H1 (cell line): ENCODE measurements at regions not wholly inside any gene's neighbourhood (a gene's known extent, or its start where the extent isn't known, plus 50 kb on each side); places are given as distances from the start of the nearest gene placed in this dataset.

Experiments
- CTCF ChIA-PET: fragments of 300-600 bp; sonication (Branson Sonifier 250); formaldehyde crosslinking; loops from one replicate; lab custom pipeline; 2021; ENCODE audit not compliant: partially characterized antibody; lab: Charles Lee
- POLR2A ChIA-PET: fragments of 300-600 bp; sonication (Branson Sonifier 250); formaldehyde crosslinking; loops from one replicate; lab custom pipeline; 2021; ENCODE audit warnings: inconsistent platforms; ENCODE audit not compliant: partially characterized antibody; lab: Charles Lee
- DNase-seq, 2 experiments: peaks; one replicate each; pipeline versions ENCODE4 v3.0.0 to v3.0.0-alpha.2; 2010 to 2022; ENCODE audit warnings: low spot score in 2 of 2, low read depth in 1 of 2, mixed read lengths in 1 of 2
- FAIRE-seq: peaks from 2 replicates; lab custom pipeline; 2011; peaks lifted over from hg19 to GRCh38; lab: Jason Lieb, UNC
- H2AFZ ChIP-seq: 2 replicates; pipeline ENCODE4 v1.8.1; 2012; ENCODE audit warnings: low read length, inconsistent platforms
- H2AK5ac ChIP-seq: 2 replicates; pipeline ENCODE4 v1.6.1; 2013; ENCODE audit warnings: low read depth, low read length
- H2BK120ac ChIP-seq: replicated peaks from 2 replicates; pipeline ENCODE3; 2013; ENCODE audit warnings: low read depth, low read length, inconsistent platforms
- H2BK12ac ChIP-seq: 2 replicates; pipeline ENCODE4 v1.6.1; 2013; ENCODE audit warnings: low read depth, low read length
- H2BK15ac ChIP-seq: 2 replicates; pipeline ENCODE4 v1.6.1; 2013; ENCODE audit warnings: low read length
- H2BK20ac ChIP-seq: 2 replicates; pipeline ENCODE4 v1.6.1; 2013; ENCODE audit warnings: low read length
- H2BK5ac ChIP-seq: 2 replicates; pipeline ENCODE4 v1.6.1; 2013; ENCODE audit warnings: low read depth, low read length
- H3K14ac ChIP-seq: 2 replicates; pipeline ENCODE4 v1.6.1; 2013; ENCODE audit warnings: inconsistent platforms; ENCODE audit not compliant: insufficient read length
- H3K18ac ChIP-seq: 2 replicates; pipeline ENCODE4 v1.6.1; 2013; ENCODE audit warnings: low read length; ENCODE audit errors: extremely low read depth
- H3K23ac ChIP-seq: 2 replicates; pipeline ENCODE4 v1.6.1; 2013; ENCODE audit warnings: inconsistent platforms; ENCODE audit not compliant: insufficient read length
- H3K23me2 ChIP-seq: 2 replicates; pipeline ENCODE4 v1.6.1; 2013; ENCODE audit warnings: low read depth, low read length
- H3K27ac ChIP-seq: 2 replicates; pipeline ENCODE4 v1.6.1; 2011; ENCODE audit warnings: low read depth, low read length, inconsistent platforms
- H3K27me3 ChIP-seq, 4 experiments: replicated peaks in 1 of 4; 1 replicate in 1 of 4; 2 replicates in 3 of 4; pipeline versions ENCODE4 v1.6.1 to v1.8.1; 2011 to 2013; ENCODE audit warnings: low read length in 3 of 4, mild to moderate bottlenecking in 3 of 4, inconsistent platforms in 2 of 4, mixed read lengths in 2 of 4, moderate library complexity in 1 of 4; ENCODE audit not compliant: control insufficient read depth in 3 of 4, insufficient read depth in 3 of 4; ENCODE audit errors: extremely low read depth in 1 of 4
- H3K36me3 ChIP-seq, 4 experiments: 2 replicates each; pipeline versions ENCODE4 v1.6.1 to v1.8.1; 2011 to 2013; ENCODE audit warnings: mild to moderate bottlenecking in 4 of 4, low read length in 3 of 4, moderate library complexity in 2 of 4, control low read depth in 1 of 4, inconsistent platforms in 1 of 4; ENCODE audit not compliant: insufficient read depth in 4 of 4, control insufficient read depth in 2 of 4
- H3K4ac ChIP-seq: replicated peaks from 2 replicates; pipeline ENCODE3; 2013; ENCODE audit warnings: low read length, low read depth, mixed read lengths, inconsistent platforms; ENCODE audit not compliant: insufficient read length
- H3K4me1 ChIP-seq, 4 experiments: replicated peaks in 1 of 4; 1 replicate in 1 of 4; 2 replicates in 3 of 4; pipeline versions ENCODE4 v1.6.1 to v1.8.1; 2011 to 2013; ENCODE audit warnings: low read length in 3 of 4, inconsistent platforms in 2 of 4, mixed read lengths in 1 of 4; ENCODE audit not compliant: insufficient read depth in 4 of 4, control insufficient read depth in 3 of 4
- H3K4me2 ChIP-seq, 2 experiments: 2 replicates each; pipeline versions ENCODE4 v1.6.1 to v1.8.1; 2011 to 2013; ENCODE audit warnings: low read depth in 2 of 2, low read length in 2 of 2, control low read depth in 1 of 2, inconsistent platforms in 1 of 2, mild to moderate bottlenecking in 1 of 2; ENCODE audit not compliant: insufficient read depth in 1 of 2
- H3K4me3 ChIP-seq, 4 experiments: fragments of 200-600, 300-600 bp in 1 of 4; sonication (generic), shearing (Covaris generic), sonication (Bioruptor Twin) in 1 of 4; 2 replicates each; pipeline versions ENCODE4 v1.5.1 to v1.8.1; 2011 to 2016; ENCODE audit warnings: low read length in 4 of 4, low read depth in 3 of 4, control low read depth in 2 of 4, inconsistent platforms in 2 of 4, mild to moderate bottlenecking in 2 of 4, mixed read lengths in 1 of 4, moderate library complexity in 1 of 4; ENCODE audit not compliant: insufficient read depth in 2 of 4; ENCODE audit errors: extremely low read depth in 1 of 4
- H3K56ac ChIP-seq: replicated peaks from 2 replicates; pipeline ENCODE3; 2013; ENCODE audit warnings: low read depth, mild to moderate bottlenecking, mixed read lengths, low read length, inconsistent platforms; ENCODE audit not compliant: insufficient read length
- H3K79me1 ChIP-seq: 2 replicates; pipeline ENCODE4 v1.6.1; 2013; ENCODE audit warnings: low read depth, low read length, control low read depth
- H3K79me2 ChIP-seq, 2 experiments: 2 replicates each; pipeline versions ENCODE4 v1.6.1 to v1.8.1; 2012 to 2013; ENCODE audit warnings: low read length in 2 of 2, mild to moderate bottlenecking in 2 of 2, inconsistent platforms in 1 of 2; ENCODE audit not compliant: insufficient read depth in 2 of 2, control insufficient read depth in 1 of 2
- H3K9ac ChIP-seq, 4 experiments: replicated peaks in 1 of 4; 1 replicate in 1 of 4; 2 replicates in 3 of 4; pipeline versions ENCODE4 v1.6.1 to v1.8.1; 2011 to 2013; ENCODE audit warnings: low read depth in 3 of 4, low read length in 3 of 4, control low read depth in 2 of 4, mild to moderate bottlenecking in 2 of 4, moderate library complexity in 2 of 4, inconsistent platforms in 1 of 4; ENCODE audit errors: extremely low read depth in 1 of 4
- H3K9me3 ChIP-seq, 2 experiments: 2 replicates each; pipeline versions ENCODE4 v1.6.1 to v1.8.1; 2012 to 2013; ENCODE audit warnings: mild to moderate bottlenecking in 2 of 2, moderate library complexity in 2 of 2, control low read depth in 1 of 2, inconsistent platforms in 1 of 2, low read depth in 1 of 2, low read length in 1 of 2, mixed read lengths in 1 of 2; ENCODE audit not compliant: insufficient read depth in 2 of 2
- H4K20me1 ChIP-seq, 2 experiments: replicated peaks in 1 of 2; 2 replicates each; pipeline versions ENCODE3 to v1.8.1; 2011 to 2013; ENCODE audit warnings: inconsistent platforms in 2 of 2, low read length in 2 of 2, mild to moderate bottlenecking in 1 of 2; ENCODE audit not compliant: insufficient read depth in 2 of 2, control insufficient read depth in 1 of 2
- H4K5ac ChIP-seq: 2 replicates; pipeline ENCODE4 v1.6.1; 2013; ENCODE audit warnings: low read length, low read depth, mixed read lengths, inconsistent platforms; ENCODE audit not compliant: insufficient read length
- H4K8ac ChIP-seq: 2 replicates; pipeline ENCODE4 v1.8.0; 2013; ENCODE audit warnings: mild to moderate bottlenecking, moderate library complexity, low read length, inconsistent platforms; ENCODE audit not compliant: insufficient read depth; ENCODE audit errors: extremely low read depth
- H4K91ac ChIP-seq: replicated peaks from 2 replicates; pipeline ENCODE3; 2013; ENCODE audit warnings: low read length, mixed read lengths, inconsistent platforms; ENCODE audit not compliant: insufficient read length
- GABPA ChIP-seq: IDR thresholded peaks from 2 replicates; pipeline ENCODE4 v1.6.1; 2011; ENCODE audit warnings: mild to moderate bottlenecking, low read length, moderate library complexity, borderline replicate concordance; ENCODE audit not compliant: insufficient read depth
- KDM4A ChIP-seq: IDR thresholded peaks from one replicate; pipeline ENCODE4 v1.7.1; 2012; ENCODE audit warnings: low read depth, mild to moderate bottlenecking, moderate library complexity, low read length, inconsistent platforms; ENCODE audit not compliant: severe bottlenecking
- NRF1 ChIP-seq: IDR thresholded peaks from 2 replicates; pipeline ENCODE4 v1.6.1; 2011; ENCODE audit warnings: mild to moderate bottlenecking, low read depth, low read length, improper control_type of control experiment
- POLR2A ChIP-seq, 2 experiments: IDR thresholded peaks; 1 replicate in 1 of 2; 2 replicates in 1 of 2; pipeline ENCODE4 v1.6.1; 2011; ENCODE audit warnings: low read depth in 2 of 2, low read length in 2 of 2, mild to moderate bottlenecking in 2 of 2; ENCODE audit errors: control extremely low read depth in 1 of 2
- RAD21 ChIP-seq, 2 experiments: IDR thresholded peaks in 1 of 2; conservative IDR thresholded peaks in 1 of 2; 2 replicates each; pipeline ENCODE4 v1.6.1; 2011; ENCODE audit warnings: low read depth in 2 of 2, low read length in 2 of 2, improper control_type of control experiment in 1 of 2, inconsistent platforms in 1 of 2, mild to moderate bottlenecking in 1 of 2, moderate library complexity in 1 of 2
- RFX5 ChIP-seq: IDR thresholded peaks from 2 replicates; pipeline ENCODE4 v1.6.1; 2011; ENCODE audit warnings: low read depth, low read length, improper control_type of control experiment, borderline replicate concordance
- WGBS, 2 experiments: shearing (Covaris generic) in 1 of 2; methylation state at CpG; one replicate each; pipeline versions ENCODE4 v1.1.6 to v1.1.7; 2013 to 2015; ENCODE audit warnings: low lambda C conversion rate in 2 of 2, mixed read lengths in 2 of 2, inconsistent platforms in 1 of 2, low coverage in 1 of 2, missing lambda C conversion rate in 1 of 2; ENCODE audit not compliant: insufficient replicate concordance in 2 of 2, insufficient coverage in 1 of 2, insufficient read length in 1 of 2; ENCODE audit errors: extremely low coverage in 1 of 2, missing lambda C conversion rate in 1 of 2; 5-methylcytosine and 5-hydroxymethylcytosine counted together

GRCh38 chrX:4151798-4152197 lies 438.3 kb upstream of the PRKX start:
- Histone ChIP-seq H3K79me2 (no peaks in the 10 kb centered on the region), H3K27me3 (no peaks in the 10 kb centered on the region), H3K27ac (no peak overlapping the region), H2AFZ (no peak overlapping the region), H3K4me1 (no peaks in the 10 kb centered on the region), H3K4me3 (no peak overlapping the region), H3K4ac (no peak overlapping the region), H3K14ac (no peak overlapping the region), H3K18ac (no peak overlapping the region), H3K4me2 (no peak overlapping the region), H2BK120ac (no peak overlapping the region), H3K56ac (no peak overlapping the region), H4K91ac (no peak overlapping the region), H3K23me2 (no peaks in the 10 kb centered on the region), H3K79me1 (no peaks in the 10 kb centered on the region), H2AK5ac (no peak overlapping the region), H2BK5ac (no peak overlapping the region), H4K8ac (no peak overlapping the region), H2BK15ac (no peak overlapping the region), H3K9ac (no peak overlapping the region), H2BK12ac (no peak overlapping the region), H2BK20ac (no peak overlapping the region), H3K23ac (no peak overlapping the region), H3K36me3 (no peaks in the 10 kb centered on the region), H4K5ac (no peak overlapping the region), H4K20me1 (no peaks in the 10 kb centered on the region), H3K9me3 (no peaks in the 10 kb centered on the region)
- ChIA-PET POLR2A (no interaction called here), CTCF (no interaction called here)
- WGBS, 2 experiments: 92% methylated on average over 4 of the region's 4 CpGs; no CpG with 5 or more reads in 1 of the 2 experiments
- FAIRE-seq (no peak), DNase-seq (no peak)
- TF ChIP-seq POLR2A (IDR thresholded peaks at IDR 0.05; ENCODE audit: control extremely low read depth in 1 of 2, low read depth in 2 of 2, low read length in 2 of 2): no peak
- TF ChIP-seq RFX5: no peak
- TF ChIP-seq KDM4A: no peak
- no peak for TF ChIP-seq GABPA
- no peak for TF ChIP-seq RAD21 (IDR thresholded peaks at IDR 0.05 in 1 of 2, conservative IDR thresholded peaks at IDR 0.05 in 1 of 2; ENCODE audit: low read depth in 2 of 2, low read length in 2 of 2)
- no peak for TF ChIP-seq NRF1
